DOHH2 (cell line): ENCODE measurements at regions not wholly inside any gene's neighbourhood (a gene's known extent, or its start where the extent isn't known, plus 50 kb on each side); places are given as distances from the start of the nearest gene placed in this dataset.

ENCODE experiments used
- CTCF ChIP-seq: fragments of 200-600 bp; sonication (generic); IDR thresholded peaks from one replicate; pipeline ENCODE4 v1.5.1; 2014; ENCODE audit warnings: antibody characterized with exemption, mild to moderate bottlenecking, low read depth, low read length; ENCODE audit not compliant: poor library complexity, severe bottlenecking
- EZH2phosphoT487 ChIP-seq: fragments of 200-600 bp; sonication (generic); IDR thresholded peaks from 2 replicates; pipeline ENCODE4 v1.6.1; 2017; ENCODE audit warnings: borderline replicate concordance, mild to moderate bottlenecking, antibody characterized with exemption, low read length, moderate library complexity, mixed read lengths

GRCh38 chr10:6780008-6780677 is 200.1 kb upstream of the PRKCQ start:
- TF ChIP-seq CTCF: no peak
- no peak for TF ChIP-seq EZH2phosphoT487
